ENCODE measurements at regions not wholly inside any gene's neighbourhood (a gene's known extent, or its start where the extent isn't known, plus 50 kb on each side); places are given as distances from the start of the nearest gene placed in this dataset.
"Not testable (repeated sequence)": the region's sequence is repeated elsewhere in the genome, so short reads cannot be mapped to it uniquely, and the experiment has no call there.

- no peak for DNase-seq (ENCODE audit: low spot score)
Observed at GRCh38 chr15:95134431-95135110, 903.2 kb downstream of the MCTP2 start.

GRCh38 chr15:95138604-95139270 lies 907.4 kb downstream of the MCTP2 start:
- DNase-seq (ENCODE audit: low spot score), result no peak

GRCh38 chr15:95141486-95141885 lies 910.1 kb downstream of the MCTP2 start:
- DNase-seq (ENCODE audit: low spot score), result no peak

GRCh38 chr15:95142531-95142930 lies 911.2 kb downstream of the MCTP2 start:
- DNase-seq (ENCODE audit: low spot score), result peak; percentile 6

GRCh38 chr15:95146481-95146880 lies 915.1 kb downstream of the MCTP2 start:
- no peak for DNase-seq (ENCODE audit: low spot score)

- no peak for DNase-seq (ENCODE audit: low spot score)
Observed at GRCh38 chr15:95148183-95148582, 916.8 kb downstream of the MCTP2 start.

GRCh38 chr15:95149036-95149435 lies 917.7 kb downstream of the MCTP2 start:
- no peak for DNase-seq (ENCODE audit: low spot score)

- no peak for DNase-seq (ENCODE audit: low spot score)
Observed at GRCh38 chr15:95149771-95150170, 918.4 kb downstream of the MCTP2 start.

GRCh38 chr15:95150466-95150865 lies 919.1 kb downstream of the MCTP2 start:
- no peak for DNase-seq (ENCODE audit: low spot score)

GRCh38 chr15:95152741-95153140 lies 921.4 kb downstream of the MCTP2 start:
- peak; percentile 29 for DNase-seq (ENCODE audit: low spot score)

GRCh38 chr15:95153201-95153600 lies 921.8 kb downstream of the MCTP2 start:
- DNase-seq (ENCODE audit: low spot score), result not testable (repeated sequence)

GRCh38 chr15:95160316-95160715 lies 929.0 kb downstream of the MCTP2 start:
- no peak for DNase-seq (ENCODE audit: low spot score)

GRCh38 chr15:95162069-95162468 lies 930.7 kb downstream of the MCTP2 start:
- DNase-seq (ENCODE audit: low spot score), result no peak

GRCh38 chr15:95162531-95162930 lies 931.2 kb downstream of the MCTP2 start:
- DNase-seq (ENCODE audit: low spot score), result no peak

GRCh38 chr15:95162967-95163531 lies 931.7 kb downstream of the MCTP2 start:
- peak; percentile 68 for DNase-seq (ENCODE audit: low spot score)

- no peak for DNase-seq (ENCODE audit: low spot score)
Observed at GRCh38 chr15:95168152-95168551, 936.8 kb downstream of the MCTP2 start.

- no peak for DNase-seq (ENCODE audit: low spot score)
Observed at GRCh38 chr15:95168951-95169431, 937.6 kb downstream of the MCTP2 start.

GRCh38 chr15:95169541-95170459 lies 938.4 kb downstream of the MCTP2 start:
- no peak for DNase-seq (ENCODE audit: low spot score)

GRCh38 chr15:95170561-95171380 lies 939.4 kb downstream of the MCTP2 start:
- no peak for DNase-seq (ENCODE audit: low spot score)

GRCh38 chr15:95171564-95171963 lies 940.2 kb downstream of the MCTP2 start:
- DNase-seq (ENCODE audit: low spot score), result no peak
